ENCODE measurements at regions not wholly inside any gene's neighbourhood (a gene's known extent, or its start where the extent isn't known, plus 50 kb on each side); places are given as distances from the start of the nearest gene placed in this dataset.

GRCh38 chr4:152090543-152090942 is 329.7 kb upstream of the GATB start:
- TF ChIP-seq ZFX (IDR thresholded peaks at IDR 0.05) (no peak), CTCF (IDR thresholded peaks at IDR 0.05 in 2 of 3, conservative IDR thresholded peaks at IDR 0.05 in 1 of 3; ENCODE audit: borderline replicate concordance in 1 of 3, insufficient read depth in 1 of 3, low read depth in 2 of 3, low read length in 2 of 3) (no peak), POLR2AphosphoS5 (IDR thresholded peaks at IDR 0.05; ENCODE audit: low read depth, low read length) (no peak), YY1 (IDR thresholded peaks at IDR 0.05; ENCODE audit: extremely low read depth, insufficient replicate concordance, low read depth, low read length) (no peak), FOSL1 (IDR thresholded peaks at IDR 0.05; ENCODE audit: low read depth) (no peak), CEBPB (IDR thresholded peaks at IDR 0.05; ENCODE audit: low read depth) (no peak), REST (IDR thresholded peaks at IDR 0.05; ENCODE audit: low read depth) (no peak)
